NB4 (cell line): ENCODE measurements at regions not wholly inside any gene's neighbourhood (a gene's known extent, or its start where the extent isn't known, plus 50 kb on each side); places are given as distances from the start of the nearest gene placed in this dataset.

Source experiments
- DNase-seq: peaks from one replicate; pipeline ENCODE4 v3.0.0; 2010; ENCODE audit warnings: low read depth
- H3K4me3 ChIP-seq: one replicate; pipeline ENCODE4 v1.5.1; 2011; ENCODE audit warnings: mild to moderate bottlenecking, low read depth, low read length, moderate library complexity
- CTCF ChIP-seq: IDR thresholded peaks from one replicate; pipeline ENCODE4 v1.5.1; 2012; ENCODE audit warnings: low read depth, low read length
- MAX ChIP-seq: IDR thresholded peaks from 2 replicates; pipeline ENCODE4 v1.6.1; 2011; ENCODE audit warnings: low read depth, low read length
- MYC ChIP-seq: IDR thresholded peaks from 2 replicates; pipeline ENCODE4 v1.6.1; 2011; ENCODE audit warnings: low read depth, low read length
- POLR2A ChIP-seq: IDR thresholded peaks from 2 replicates; pipeline ENCODE4 v1.6.1; 2011; ENCODE audit warnings: mild to moderate bottlenecking; ENCODE audit not compliant: insufficient read length; ENCODE audit errors: extremely low read depth

- DNase-seq: no peak
- TF ChIP-seq MYC: no peak
- no peak for TF ChIP-seq CTCF
- no peak for TF ChIP-seq POLR2A
- TF ChIP-seq MAX: no peak
- no peak overlapping the region for H3K4me3 ChIP-seq
These were observed 665.4 kb downstream of the METTL15 start for GRCh38 chr11:28773606-28774005.

GRCh38 chr11:28770806-28771205, 662.6 kb downstream of the METTL15 start:
- no peak for DNase-seq
- TF ChIP-seq MYC (no peak), CTCF (no peak), MAX (no peak), POLR2A (no peak)
- H3K4me3 ChIP-seq: no peak overlapping the region

- no peak for TF ChIP-seq POLR2A
- TF ChIP-seq MAX: no peak
- no peak for TF ChIP-seq CTCF
- TF ChIP-seq MYC: no peak
- H3K4me3 ChIP-seq: no peak overlapping the region
- DNase-seq: no peak
These were observed 659.4 kb downstream of the METTL15 start for GRCh38 chr11:28767574-28767973.

GRCh38 chr11:28763876-28764275, 655.7 kb downstream of the METTL15 start:
- DNase-seq: no peak
- H3K4me3 ChIP-seq: no peak overlapping the region
- TF ChIP-seq MYC (no peak), CTCF (no peak), MAX (no peak), POLR2A (no peak)

GRCh38 chr11:28763151-28763550, 655.0 kb downstream of the METTL15 start:
- DNase-seq: no peak
- TF ChIP-seq MYC (no peak), MAX (no peak), CTCF (no peak), POLR2A (no peak)
- H3K4me3 ChIP-seq: no peak overlapping the region
